ENCODE measurements at regions not wholly inside any gene's neighbourhood (a gene's known extent, or its start where the extent isn't known, plus 50 kb on each side); places are given as distances from the start of the nearest gene placed in this dataset.

DNA sequence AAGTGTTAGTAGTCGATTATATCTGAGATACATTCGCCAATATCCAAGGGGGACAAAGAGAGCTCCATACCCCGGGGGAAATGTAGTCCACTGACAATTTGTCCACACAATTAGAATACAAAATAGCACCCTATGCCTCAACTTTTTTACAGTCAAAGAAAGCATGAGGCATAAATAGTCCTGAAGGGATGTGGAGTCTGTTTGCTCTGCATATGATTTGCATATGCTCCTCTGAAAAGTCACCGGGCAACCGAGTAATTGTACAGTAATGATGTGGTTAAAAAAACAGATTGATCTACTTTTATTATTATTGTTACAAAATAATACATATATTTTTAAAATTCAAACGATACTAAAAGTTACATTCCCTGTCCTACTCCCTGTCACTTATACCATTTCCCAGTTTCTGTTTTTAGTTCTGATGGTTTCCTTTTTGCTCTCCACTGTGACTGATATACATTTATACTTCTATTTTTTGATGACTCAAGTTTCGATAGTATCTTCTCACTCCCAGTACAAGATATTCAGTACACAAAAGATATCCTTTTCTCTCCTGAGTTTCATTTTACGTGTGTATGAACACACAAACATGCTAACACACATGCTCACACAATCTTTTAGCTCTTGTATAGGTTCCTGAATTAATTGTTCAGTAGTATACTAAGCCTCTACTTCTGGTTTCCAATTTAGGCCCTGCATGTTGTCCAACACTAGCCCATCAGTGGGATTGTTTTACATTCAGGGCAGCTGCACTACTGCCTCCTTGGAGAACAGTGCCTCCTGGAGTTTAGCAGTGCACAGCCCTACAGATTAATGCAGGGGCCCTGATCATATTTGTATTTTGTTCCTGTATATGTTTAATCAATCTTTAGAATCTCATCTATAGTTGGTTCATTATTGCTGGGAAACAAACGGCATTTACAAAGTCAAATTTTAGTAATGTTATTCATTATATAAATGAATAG, 130.9 kb downstream of the TES start:
- FAIRE-seq, result no peak
- DNase-seq (ENCODE audit: low spot score in 2 of 2), result no peak

DNA sequence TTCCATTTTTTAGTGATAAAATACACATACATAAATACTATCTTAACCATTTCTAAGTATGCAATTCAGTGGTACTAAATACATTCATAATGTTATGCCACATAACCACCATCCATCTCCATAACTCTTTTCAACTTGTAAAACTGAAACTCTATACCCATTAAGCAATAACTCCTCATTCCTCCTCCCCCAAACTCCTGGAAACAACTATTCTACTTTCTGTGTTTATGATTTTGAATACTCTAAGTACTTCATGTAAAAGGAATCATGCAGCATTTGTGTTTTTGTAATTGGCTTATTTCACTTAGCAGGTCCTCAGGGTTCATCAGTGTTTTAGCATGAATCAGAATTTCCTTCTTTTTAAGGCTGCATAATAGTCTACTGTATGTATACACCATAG, 131.8 kb downstream of the TES start:
- FAIRE-seq (no peak), DNase-seq (ENCODE audit: low spot score in 2 of 2) (no peak)

DNA sequence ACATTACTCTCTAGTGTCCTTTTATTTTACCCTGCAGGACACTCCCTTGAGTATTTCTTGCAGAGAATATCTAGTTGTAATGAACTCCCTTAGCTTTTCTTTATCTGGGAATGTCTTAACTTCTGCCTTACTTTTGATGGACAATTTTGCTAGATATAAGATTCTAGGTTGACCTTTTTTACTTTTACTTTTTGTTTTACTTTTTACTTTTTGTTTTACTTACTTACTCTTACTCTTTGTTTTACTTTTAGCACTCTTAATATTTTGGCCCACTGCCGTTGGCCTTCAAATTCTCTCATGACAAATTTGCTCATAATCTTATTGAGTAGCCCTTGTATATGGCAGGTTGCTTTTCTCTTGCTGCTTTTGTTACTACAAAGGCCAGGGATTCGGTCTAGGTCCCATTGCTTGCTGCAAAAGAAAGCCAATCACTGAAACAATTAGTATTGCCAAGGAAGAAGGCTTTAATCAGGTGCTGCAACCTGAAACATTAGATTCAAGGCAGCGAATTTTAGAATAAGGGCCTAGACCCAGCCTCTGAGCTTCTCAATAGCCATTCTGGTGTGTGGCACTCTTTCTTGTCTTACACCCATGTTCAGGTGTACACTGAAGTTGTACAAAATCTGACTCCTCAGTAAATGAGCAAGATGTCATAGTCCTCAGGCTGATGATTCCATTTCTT, 137.0 kb downstream of the TES start:
- no peak for FAIRE-seq
- DNase-seq (ENCODE audit: low spot score in 2 of 2), result no peak

- no peak for DNase-seq (ENCODE audit: low spot score in 2 of 2)
- FAIRE-seq, result no peak
Observed at GRCh38 chr7:116348346-116348745, 138.0 kb downstream of the TES start.

DNA sequence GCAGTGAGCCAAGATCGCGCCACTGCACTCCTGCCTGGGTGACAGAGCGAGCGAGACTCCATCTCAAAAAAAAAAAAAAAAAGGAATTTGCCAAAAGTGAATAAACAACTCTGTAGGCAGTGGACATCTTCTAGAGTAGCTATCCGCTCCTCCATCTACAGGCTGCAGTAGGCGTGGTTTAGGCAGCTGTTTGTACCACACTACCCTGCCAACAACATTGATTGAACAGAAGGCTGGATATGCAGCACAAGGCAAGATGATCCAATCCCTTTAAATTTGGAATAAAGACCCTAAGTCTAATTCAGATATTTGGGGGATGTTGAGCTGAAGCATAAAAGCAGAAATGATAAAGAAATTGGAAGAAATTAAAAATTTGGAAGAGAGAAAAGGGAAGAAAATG, 141.6 kb downstream of the TES start:
- DNase-seq (ENCODE audit: low spot score in 2 of 2) (no peak), FAIRE-seq (no peak)

GRCh38 chr7:116353647-116354046, 143.3 kb downstream of the TES start:
- FAIRE-seq (no peak), DNase-seq (ENCODE audit: low spot score in 2 of 2) (no peak)

GRCh38 chr7:116354171-116354545, 143.8 kb downstream of the TES start:
- no peak for DNase-seq (ENCODE audit: low spot score in 2 of 2)

DNA sequence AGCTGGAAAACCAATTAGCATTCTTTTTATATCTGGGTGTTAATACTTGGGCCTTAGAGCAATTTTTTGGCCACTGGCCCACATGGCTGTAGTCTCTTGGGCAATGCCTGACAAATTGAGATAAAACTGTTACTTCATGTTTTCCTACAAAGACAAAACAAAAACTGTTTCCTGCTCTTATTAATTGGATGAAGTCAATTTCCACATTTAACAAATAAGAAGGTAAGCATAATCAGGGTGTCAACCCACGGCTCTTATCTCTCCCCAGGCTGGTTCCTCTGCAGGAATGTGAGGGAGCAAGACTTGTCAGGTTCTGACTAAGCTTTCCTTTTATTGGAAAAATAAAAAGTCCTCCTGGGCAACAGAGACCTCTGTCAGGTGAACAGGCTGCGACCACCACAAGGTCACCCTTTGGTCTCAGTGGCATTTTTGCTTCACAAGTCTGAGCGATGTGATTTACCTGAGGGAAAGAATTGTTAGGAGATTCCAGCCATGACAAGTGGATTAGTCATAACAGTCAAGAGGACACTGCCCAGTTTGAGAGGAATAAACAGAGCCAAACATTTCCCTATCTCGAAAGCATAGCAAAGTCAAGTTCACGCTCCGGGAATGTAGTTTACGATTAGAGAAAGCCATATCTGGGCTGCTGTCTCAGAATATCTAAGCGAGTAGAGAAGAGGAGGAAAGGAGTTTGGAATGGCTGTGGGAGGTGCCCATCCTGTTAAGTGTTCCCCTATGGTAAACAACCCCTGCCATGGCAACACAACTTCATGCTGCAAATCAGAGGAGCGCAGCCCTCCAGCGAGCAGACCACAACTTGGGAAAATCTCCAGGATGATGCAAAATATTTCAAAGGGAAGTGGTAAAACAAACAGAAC, 144.4 kb downstream of the TES start:
- FAIRE-seq (no peak), DNase-seq (ENCODE audit: low spot score in 2 of 2) (no peak)

More at GRCh38 chr7:116354171-116354545, 143.8 kb downstream of the TES start:
- FAIRE-seq, result no peak

GRCh38 chr7:116355424-116355765, 144.1 kb upstream of the CAV2 start:
- no peak for DNase-seq (ENCODE audit: low spot score in 2 of 2)
- no peak for FAIRE-seq

GRCh38 chr7:116356333-116356965, 143.1 kb upstream of the CAV2 start:
- FAIRE-seq, result no peak
- DNase-seq (ENCODE audit: low spot score in 2 of 2), result no peak

DNA sequence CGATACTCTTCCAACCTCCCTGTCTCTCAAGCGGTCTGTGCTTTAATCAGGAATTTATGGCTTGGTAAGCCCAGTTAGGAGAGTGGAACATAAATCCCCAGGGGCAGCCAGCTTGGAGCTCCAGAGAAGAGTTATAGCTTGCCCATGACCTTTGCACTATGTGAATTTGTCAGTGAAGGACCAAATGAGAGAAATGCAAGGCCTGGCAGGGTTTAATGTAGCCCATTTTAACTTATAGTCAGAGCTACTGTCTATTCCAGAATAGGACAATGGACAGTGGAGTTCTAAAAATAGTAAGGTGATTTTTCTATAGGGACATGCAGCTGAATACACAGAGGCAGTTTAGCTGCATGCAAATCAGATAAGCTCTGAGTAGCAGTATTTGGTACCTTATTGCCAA, 142.6 kb upstream of the CAV2 start:
- DNase-seq (ENCODE audit: low spot score in 2 of 2) (no peak), FAIRE-seq (no peak)

DNA sequence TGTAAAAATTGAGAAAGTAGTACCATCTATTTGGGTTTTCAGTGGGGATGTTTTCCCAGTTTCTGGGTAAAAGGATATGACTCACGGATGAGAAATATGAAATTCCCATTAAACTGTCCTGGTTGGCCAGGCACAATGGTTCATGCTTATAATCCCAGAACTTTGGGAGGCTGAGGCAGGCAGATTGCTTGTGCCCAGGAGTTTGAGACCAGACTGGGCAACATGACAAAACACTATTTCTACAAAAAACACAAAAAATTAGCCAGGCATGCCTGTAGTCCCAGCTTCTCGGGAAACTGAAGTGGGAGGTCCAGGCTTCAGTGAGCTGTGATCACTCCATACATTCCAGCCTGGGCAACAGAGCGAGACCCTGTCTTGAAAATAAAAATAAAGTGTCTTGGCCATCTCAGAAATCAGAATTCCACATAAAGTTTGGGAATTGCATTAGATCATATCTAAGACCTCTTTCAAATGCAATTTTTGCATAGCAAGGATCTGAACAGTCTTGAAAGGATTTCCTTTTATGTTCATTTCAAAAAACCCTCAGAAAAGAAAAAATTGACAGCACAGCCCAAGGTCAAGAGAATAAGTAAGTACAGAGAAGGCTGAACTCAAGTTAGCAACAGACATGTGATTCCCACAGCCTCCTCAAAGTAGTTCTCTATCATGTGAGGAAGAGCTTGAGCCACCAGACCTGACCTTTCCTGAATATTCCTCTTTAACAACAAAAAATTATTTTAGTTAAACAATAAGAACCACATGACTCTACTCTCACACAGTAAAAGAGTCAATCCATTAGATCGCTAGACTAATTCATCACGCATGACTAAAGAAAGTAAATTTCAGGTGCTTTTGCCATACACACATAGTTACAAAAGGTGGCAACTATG, 141.5 kb upstream of the CAV2 start:
- FAIRE-seq, result no peak
- no peak for DNase-seq (ENCODE audit: low spot score in 2 of 2)

- no peak for FAIRE-seq
Observed at GRCh38 chr7:116361767-116362166, 137.8 kb upstream of the CAV2 start.

GRCh38 chr7:116363637-116364432, 135.7 kb upstream of the CAV2 start:
- no peak for FAIRE-seq
- DNase-seq (ENCODE audit: low spot score in 2 of 2), result no peak

More at GRCh38 chr7:116361767-116362166, 137.8 kb upstream of the CAV2 start:
- DNase-seq (ENCODE audit: low spot score in 2 of 2), result no peak

GRCh38 chr7:116364469-116364868, 135.1 kb upstream of the CAV2 start:
- no peak for FAIRE-seq
- no peak for DNase-seq (ENCODE audit: low spot score in 2 of 2)

GRCh38 chr7:116365797-116366196, 133.7 kb upstream of the CAV2 start:
- DNase-seq (ENCODE audit: low spot score in 2 of 2) (no peak), FAIRE-seq (no peak)

DNA sequence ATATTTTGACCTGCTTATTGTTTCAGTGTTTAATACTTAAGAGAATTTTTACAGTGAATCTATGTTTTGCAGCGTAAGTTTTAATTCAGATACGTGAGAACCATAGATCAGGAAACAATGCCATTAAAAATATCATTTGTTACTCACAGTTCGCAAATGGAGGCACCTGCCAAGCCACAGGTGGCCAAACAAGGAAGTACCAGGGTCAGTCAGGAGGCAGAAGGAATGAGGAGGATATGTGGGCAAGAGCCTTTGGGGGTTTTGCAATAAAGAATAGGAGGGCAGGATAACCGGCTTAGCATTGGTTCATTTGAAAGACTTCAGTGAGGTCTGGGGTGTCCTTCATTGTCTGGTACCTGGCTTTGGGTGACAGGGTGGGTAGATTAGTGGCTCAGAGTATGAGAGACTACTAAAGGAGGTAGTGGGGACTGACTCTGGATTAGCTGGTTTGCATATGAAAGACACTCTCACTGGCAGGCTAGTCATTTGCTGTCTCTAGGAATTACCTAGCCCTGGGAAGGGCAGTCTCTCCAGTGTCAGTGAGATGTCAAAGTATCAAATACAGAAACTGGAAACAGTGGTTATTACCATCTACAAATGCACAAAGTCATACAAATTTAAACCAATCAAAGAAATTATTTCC, 132.2 kb upstream of the CAV2 start:
- DNase-seq (ENCODE audit: low spot score in 2 of 2), result no peak

GRCh38 chr7:116368965-116369364, 130.6 kb upstream of the CAV2 start:
- FAIRE-seq (no peak), DNase-seq (ENCODE audit: low spot score in 2 of 2) (no peak)

More for the DNA sequence above, 132.2 kb upstream of the CAV2 start:
- no peak for FAIRE-seq
